AG04450 (cell line): ENCODE measurements at regions not wholly inside any gene's neighbourhood (a gene's known extent, or its start where the extent isn't known, plus 50 kb on each side); places are given as distances from the start of the nearest gene placed in this dataset.

Source experiments
- CTCF ChIA-PET: fragments of 300-600, 350-600 bp; formaldehyde crosslinking; extraction: SDS; loops from one replicate; lab custom pipeline; 2022; ENCODE audit warnings: antibody characterized with exemption, inconsistent platforms; lab: Charles Lee
- POLR2A ChIA-PET: fragments of 350-600 bp; formaldehyde crosslinking; extraction: SDS; loops from one replicate; lab custom pipeline; 2021; ENCODE audit warnings: antibody characterized with exemption, inconsistent platforms; lab: Yijun Ruan, JAX
- DNase-seq: peaks from one replicate; pipeline ENCODE4 v3.0.0-alpha.2; 2011; ENCODE audit warnings: low read depth, low spot score
- H3K27ac ChIP-seq: one replicate; pipeline ENCODE4 v1.5.1; 2012; ENCODE audit warnings: low read depth, low read length, control low read depth
- H3K27me3 ChIP-seq: one replicate; pipeline ENCODE4 v1.6.0; 2012; ENCODE audit warnings: low read length; ENCODE audit not compliant: control insufficient read depth, insufficient read depth
- H3K4me3 ChIP-seq: 2 replicates; pipeline ENCODE4 v1.5.1; 2011; ENCODE audit warnings: mild to moderate bottlenecking, low read depth, low read length, control low read depth
- H3K9me3 ChIP-seq: 2 replicates; pipeline ENCODE4 v1.5.1; 2012; ENCODE audit warnings: low read length; ENCODE audit not compliant: control insufficient read depth, insufficient read depth
- CTCF ChIP-seq: IDR thresholded peaks from 2 replicates; pipeline ENCODE4 v1.5.1; 2011; ENCODE audit warnings: low read depth, low read length, control low read depth, inconsistent platforms

GRCh38 chr7:116439005-116439404 is 60.5 kb upstream of the CAV2 start:
- CTCF ChIA-PET, result interaction anchor here (1.7 to 2.1 kb wide), 3 partner anchors 60 to 180 kb away, joined by 4 to 6 read pairs (median 5); partner anchors contain the start of gene CAV2

GRCh38 chr7:116439841-116440549 is 59.5 kb upstream of the CAV2 start:
- no peak overlapping the region for H3K27ac ChIP-seq
- ChIA-PET CTCF (no interaction called here), POLR2A (no interaction called here)
- TF ChIP-seq CTCF, result no peak
- H3K9me3 ChIP-seq, result no peaks in the 10 kb centered on the region
- H3K4me3 ChIP-seq, result no peak overlapping the region
- no peak for DNase-seq
- no peaks in the 10 kb centered on the region for H3K27me3 ChIP-seq

More at GRCh38 chr7:116439005-116439404, 60.5 kb upstream of the CAV2 start:
- Histone ChIP-seq H3K27me3 (no peaks in the 10 kb centered on the region), H3K9me3 (no peaks in the 10 kb centered on the region), H3K4me3 (no peak overlapping the region), H3K27ac (no peak overlapping the region)
- TF ChIP-seq CTCF, result no peak
- POLR2A ChIA-PET, result no interaction called here
- DNase-seq, result no peak

- TF ChIP-seq CTCF, result no peak
- Histone ChIP-seq H3K27me3 (no peaks in the 10 kb centered on the region), H3K4me3 (no peak overlapping the region), H3K27ac (no peak overlapping the region), H3K9me3 (no peaks in the 10 kb centered on the region)
- POLR2A ChIA-PET, result interaction anchor here (0.7 kb wide), 2 partner anchors 60 to 363 kb away, joined by 4 to 11 read pairs; no protein-coding TSS in a partner anchor
- CTCF ChIA-PET, result interaction anchor here (0.7 to 2.7 kb wide), 3 partner anchors 18 to 182 kb away, joined by 3 to 11 read pairs (median 5); no protein-coding TSS in a partner anchor
- no peak for DNase-seq
These were observed 58.0 kb upstream of the CAV2 start for GRCh38 chr7:116441534-116441933.

- Histone ChIP-seq H3K27me3 (no peaks in the 10 kb centered on the region), H3K27ac (peak overlapping the region; percentile 55), H3K9me3 (no peaks in the 10 kb centered on the region), H3K4me3 (no peak overlapping the region)
- ChIA-PET POLR2A (interaction anchor here (0.8 to 2.1 kb wide), 6 partner anchors 11 to 171 kb away, joined by 3 to 10 read pairs (median 4); partner anchors contain the start of gene CAV2), CTCF (interaction anchor here (0.5 to 2.7 kb wide), 3 partner anchors 19 to 155 kb away, joined by 4 to 11 read pairs (median 5); no protein-coding TSS in a partner anchor)
- peak; percentile 82 for DNase-seq
- TF ChIP-seq CTCF, result no peak
These were observed 56.4 kb upstream of the CAV2 start for GRCh38 chr7:116443101-116443523.

GRCh38 chr7:116443646-116444045 is 55.9 kb upstream of the CAV2 start:
- H3K9me3 ChIP-seq, result no peaks in the 10 kb centered on the region
- no peak for TF ChIP-seq CTCF
- DNase-seq, result no peak
- ChIA-PET CTCF (interaction anchor here (2.4 kb wide), 1 partner anchor 20 kb away, joined by 5 read pairs; no protein-coding TSS in a partner anchor), POLR2A (interaction anchor here (0.8 to 2.1 kb wide), 3 partner anchors 10 to 82 kb away, joined by 3 to 6 read pairs (median 3); partner anchors contain the start of gene CAV2)
- H3K27ac ChIP-seq, result peak overlapping the region; percentile 55
- H3K4me3 ChIP-seq, result no peak overlapping the region
- H3K27me3 ChIP-seq, result no peaks in the 10 kb centered on the region
